ENCODE measurements at regions not wholly inside any gene's neighbourhood (a gene's known extent, or its start where the extent isn't known, plus 50 kb on each side); places are given as distances from the start of the nearest gene placed in this dataset.

DNA sequence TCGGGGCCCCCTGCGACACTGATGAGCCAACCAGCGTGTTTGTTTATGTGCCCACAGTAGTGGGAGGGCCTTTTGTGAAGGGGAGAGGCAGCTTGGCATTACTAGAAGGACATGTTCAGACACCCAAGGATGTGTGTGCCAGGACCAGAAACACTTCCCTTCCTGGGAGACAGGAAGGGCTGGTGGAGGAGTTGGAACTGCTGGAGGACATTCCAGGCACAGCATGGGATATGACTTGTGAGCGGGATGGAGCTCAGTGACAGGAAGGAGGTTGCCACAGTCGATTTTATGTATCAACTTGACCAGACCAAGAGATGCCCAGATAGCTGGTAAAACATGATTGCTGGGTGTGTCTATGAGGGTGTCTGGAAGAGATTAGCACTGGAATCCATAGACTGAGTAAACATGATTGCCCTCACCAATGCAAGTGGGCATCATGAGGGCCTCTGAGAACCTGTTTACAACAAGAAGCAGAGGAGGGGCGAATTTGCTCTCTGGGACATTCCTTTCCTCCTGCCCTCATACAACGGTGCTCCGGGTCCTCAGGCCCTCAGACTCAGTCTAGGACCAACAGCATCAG lies 106.4 kb upstream of the TLE3 start:
- TF ChIP-seq, protein P1, sequence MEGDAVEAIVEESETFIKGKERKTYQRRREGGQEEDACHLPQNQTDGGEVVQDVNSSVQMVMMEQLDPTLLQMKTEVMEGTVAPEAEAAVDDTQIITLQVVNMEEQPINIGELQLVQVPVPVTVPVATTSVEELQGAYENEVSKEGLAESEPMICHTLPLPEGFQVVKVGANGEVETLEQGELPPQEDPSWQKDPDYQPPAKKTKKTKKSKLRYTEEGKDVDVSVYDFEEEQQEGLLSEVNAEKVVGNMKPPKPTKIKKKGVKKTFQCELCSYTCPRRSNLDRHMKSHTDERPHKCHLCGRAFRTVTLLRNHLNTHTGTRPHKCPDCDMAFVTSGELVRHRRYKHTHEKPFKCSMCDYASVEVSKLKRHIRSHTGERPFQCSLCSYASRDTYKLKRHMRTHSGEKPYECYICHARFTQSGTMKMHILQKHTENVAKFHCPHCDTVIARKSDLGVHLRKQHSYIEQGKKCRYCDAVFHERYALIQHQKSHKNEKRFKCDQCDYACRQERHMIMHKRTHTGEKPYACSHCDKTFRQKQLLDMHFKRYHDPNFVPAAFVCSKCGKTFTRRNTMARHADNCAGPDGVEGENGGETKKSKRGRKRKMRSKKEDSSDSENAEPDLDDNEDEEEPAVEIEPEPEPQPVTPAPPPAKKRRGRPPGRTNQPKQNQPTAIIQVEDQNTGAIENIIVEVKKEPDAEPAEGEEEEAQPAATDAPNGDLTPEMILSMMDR (IDR thresholded peaks at IDR 0.05) = no peak
- no peak for TF ChIP-seq POLR2A (IDR thresholded peaks at IDR 0.05)
